DND-41 (cell line): ENCODE measurements at regions not wholly inside any gene's neighbourhood (a gene's known extent, or its start where the extent isn't known, plus 50 kb on each side); places are given as distances from the start of the nearest gene placed in this dataset.

Source experiments
- ATAC-seq: fragments of 200-7000 bp; cut with Tn5 transposase; 3 replicates; pipeline ENCODE4 v1.9.1; 2021; ENCODE audit warnings: low read depth; ENCODE audit not compliant: insufficient read depth
- DNase-seq: peaks from one replicate; pipeline ENCODE4 v3.0.0-alpha.2; 2020
- H2AFZ ChIP-seq: 2 replicates; pipeline ENCODE4 v1.6.0; 2012; ENCODE audit warnings: low read depth, low read length
- H3K27ac ChIP-seq: 2 replicates; pipeline ENCODE4 v1.5.1; 2012; ENCODE audit warnings: low read length, inconsistent platforms
- H3K27me3 ChIP-seq: fragments of 200-600 bp; sonication (generic); 2 replicates; pipeline ENCODE4 v1.6.0; 2012; ENCODE audit warnings: low read length, mild to moderate bottlenecking, inconsistent platforms; ENCODE audit not compliant: insufficient read depth, poor library complexity
- H3K36me3 ChIP-seq: 2 replicates; pipeline ENCODE4 v1.5.1; 2012; ENCODE audit warnings: low read length, inconsistent platforms; ENCODE audit not compliant: insufficient read depth
- H3K4me1 ChIP-seq: 2 replicates; pipeline ENCODE4 v1.5.1; 2012; ENCODE audit warnings: mild to moderate bottlenecking, low read length; ENCODE audit not compliant: insufficient read depth
- H3K4me2 ChIP-seq: 2 replicates; pipeline ENCODE4 v1.6.0; 2012; ENCODE audit warnings: mild to moderate bottlenecking, moderate library complexity, low read length, inconsistent platforms; ENCODE audit not compliant: insufficient read depth
- H3K4me3 ChIP-seq, 2 experiments: fragments of 200-600 bp in 1 of 2; shearing (Covaris generic) in 1 of 2; 2 replicates each; pipeline ENCODE4 v1.5.1; 2012 to 2016; ENCODE audit warnings: inconsistent platforms in 2 of 2, low read length in 2 of 2, mild to moderate bottlenecking in 2 of 2, low read depth in 1 of 2, moderate library complexity in 1 of 2
- H3K79me2 ChIP-seq: 2 replicates; pipeline ENCODE4 v1.6.0; 2012; ENCODE audit warnings: low read length, inconsistent platforms; ENCODE audit not compliant: insufficient read depth
- H3K9ac ChIP-seq: 2 replicates; pipeline ENCODE4 v1.6.0; 2012; ENCODE audit warnings: low read depth, mild to moderate bottlenecking, inconsistent platforms, low read length, moderate library complexity
- H3K9me3 ChIP-seq: 2 replicates; pipeline ENCODE4 v1.5.1; 2012; ENCODE audit warnings: low read length, moderate library complexity, mild to moderate bottlenecking, inconsistent platforms; ENCODE audit not compliant: insufficient read depth, severe bottlenecking
- H4K20me1 ChIP-seq: 2 replicates; pipeline ENCODE4 v1.6.0; 2012; ENCODE audit warnings: low read length; ENCODE audit not compliant: insufficient read depth
- CTCF ChIP-seq: IDR thresholded peaks from 2 replicates; pipeline ENCODE4 v1.5.1; 2012; ENCODE audit warnings: borderline replicate concordance, low read length, moderate library complexity, mild to moderate bottlenecking; ENCODE audit not compliant: poor library complexity, severe bottlenecking; ENCODE audit errors: extremely low read depth
- EZH2 ChIP-seq: IDR thresholded peaks from 3 replicates; pipeline ENCODE4 v1.6.1; 2012; ENCODE audit warnings: borderline replicate concordance, low read depth, mild to moderate bottlenecking, moderate library complexity, low read length, inconsistent platforms; ENCODE audit not compliant: severe bottlenecking

DNA sequence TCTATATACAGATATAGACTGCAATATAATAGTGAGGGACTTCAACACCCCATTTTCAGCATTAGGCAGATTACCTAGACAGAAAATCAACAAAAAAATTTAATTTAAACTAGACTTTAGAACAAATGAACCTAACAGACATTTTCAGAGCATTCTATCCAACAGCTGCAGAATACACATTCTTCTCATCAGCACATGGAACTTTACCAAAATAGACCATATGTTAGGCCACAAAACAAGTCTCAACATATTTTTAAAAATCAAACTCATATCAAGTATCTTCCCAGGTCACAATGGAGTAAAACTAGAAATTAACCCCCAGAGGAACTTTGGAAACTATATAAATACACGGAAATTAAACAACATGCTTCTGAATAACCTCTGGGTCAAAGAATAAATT lies 169.6 kb downstream of the MTERF1 start:
- ATAC-seq = no peak
- Histone ChIP-seq H3K27me3 (no peaks in the 10 kb centered on the region), H3K4me2 (no peak overlapping the region), H4K20me1 (no peaks in the 10 kb centered on the region), H2AFZ (no peak overlapping the region), H3K4me3 (no peak overlapping the region), H3K9ac (no peak overlapping the region), H3K4me1 (no peaks in the 10 kb centered on the region), H3K9me3 (peaks cover 3% of the 10 kb centered on the region), H3K79me2 (no peaks in the 10 kb centered on the region), H3K36me3 (no peaks in the 10 kb centered on the region), H3K27ac (no peak overlapping the region)
- no peak for DNase-seq
- TF ChIP-seq CTCF = no peak
- TF ChIP-seq EZH2 = no peak

DNA sequence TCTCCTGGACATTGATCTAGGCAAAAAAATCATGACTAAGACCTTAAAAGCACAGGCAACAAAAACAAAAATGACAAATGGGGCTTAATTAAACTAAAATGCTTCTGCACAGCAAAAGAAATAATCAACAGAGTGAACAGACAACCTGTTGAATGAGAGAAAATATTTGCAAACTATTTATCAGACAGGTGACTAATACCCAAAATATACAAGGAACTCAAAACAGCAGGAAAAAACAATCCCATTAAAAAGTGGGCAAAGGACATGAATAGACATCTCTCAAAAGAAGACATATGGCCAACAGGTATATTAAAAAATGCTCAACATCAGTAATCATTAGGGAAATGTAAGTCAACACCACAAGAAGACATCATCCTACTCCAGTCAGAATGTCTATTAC lies 166.8 kb downstream of the MTERF1 start:
- Histone ChIP-seq H3K4me2 (no peak overlapping the region), H3K4me1 (no peaks in the 10 kb centered on the region), H3K79me2 (no peaks in the 10 kb centered on the region), H3K9ac (no peak overlapping the region), H2AFZ (no peak overlapping the region), H3K27ac (no peak overlapping the region), H3K4me3 (no peak overlapping the region), H3K9me3 (peaks cover 3% of the 10 kb centered on the region), H3K36me3 (no peaks in the 10 kb centered on the region), H4K20me1 (no peaks in the 10 kb centered on the region), H3K27me3 (no peaks in the 10 kb centered on the region)
- ATAC-seq (no peak), DNase-seq (no peak)
- no peak for TF ChIP-seq EZH2
- TF ChIP-seq CTCF = no peak

DNA sequence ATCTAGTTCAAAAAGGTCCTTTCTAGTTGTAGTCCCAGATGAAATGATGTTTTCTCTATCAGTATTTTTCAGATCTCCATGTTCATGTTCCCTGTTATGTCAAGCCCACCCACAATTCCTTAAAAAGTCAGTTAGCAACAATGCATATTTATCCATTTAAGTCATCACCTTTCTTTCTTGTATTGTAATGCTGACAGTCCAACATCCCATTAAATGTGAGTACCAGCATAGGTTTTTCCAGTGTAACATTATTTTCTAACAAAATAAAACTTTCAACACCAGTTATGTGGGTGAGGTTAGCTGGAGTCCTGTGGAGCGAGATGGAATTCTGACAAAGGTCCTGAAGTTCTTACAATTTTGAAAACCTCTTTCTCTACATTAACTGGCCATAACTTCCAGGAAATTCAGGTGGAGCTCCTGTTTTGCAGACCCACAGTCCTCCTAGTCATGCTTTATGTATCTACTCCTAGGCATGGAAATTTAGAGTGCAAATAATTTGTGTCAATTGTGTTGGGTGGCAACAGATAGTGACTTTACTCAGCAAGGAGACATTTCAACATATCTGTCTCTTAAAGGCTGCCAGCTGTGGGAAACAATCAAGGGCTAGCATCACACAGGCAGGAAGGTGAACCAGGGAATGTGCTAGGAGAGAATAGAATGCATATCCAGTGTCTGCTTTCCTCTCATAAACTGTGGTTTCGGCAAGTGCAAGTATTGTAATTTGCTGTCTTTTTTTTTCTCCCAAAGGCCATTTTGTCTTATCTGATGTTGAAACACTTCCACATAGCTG lies 162.6 kb downstream of the MTERF1 start:
- ATAC-seq (no peak), DNase-seq (no peak)
- Histone ChIP-seq H2AFZ (no peak overlapping the region), H3K79me2 (no peaks in the 10 kb centered on the region), H3K27ac (no peak overlapping the region), H3K4me3 (no peak overlapping the region), H3K4me1 (no peaks in the 10 kb centered on the region), H4K20me1 (no peaks in the 10 kb centered on the region), H3K36me3 (no peaks in the 10 kb centered on the region), H3K27me3 (peaks cover 6% of the 10 kb centered on the region), H3K9ac (no peak overlapping the region), H3K4me2 (no peak overlapping the region), H3K9me3 (no peaks in the 10 kb centered on the region)
- TF ChIP-seq EZH2 = no peak
- TF ChIP-seq CTCF = no peak

GRCh38 chr7:91719008-91719407 lies 161.5 kb downstream of the MTERF1 start:
- no peak for TF ChIP-seq CTCF
- no peak for TF ChIP-seq EZH2
- Histone ChIP-seq H3K27me3 (peaks cover 6% of the 10 kb centered on the region), H3K4me1 (no peaks in the 10 kb centered on the region), H3K79me2 (no peaks in the 10 kb centered on the region), H3K27ac (no peak overlapping the region), H3K4me2 (no peak overlapping the region), H3K4me3 (no peak overlapping the region), H4K20me1 (no peaks in the 10 kb centered on the region), H3K9me3 (no peaks in the 10 kb centered on the region), H3K9ac (no peak overlapping the region), H3K36me3 (no peaks in the 10 kb centered on the region), H2AFZ (no peak overlapping the region)
- ATAC-seq (no peak), DNase-seq (no peak)
